Endothelial cell of umbilical vein (primary cell): ENCODE measurements at regions not wholly inside any gene's neighbourhood (a gene's known extent, or its start where the extent isn't known, plus 50 kb on each side); places are given as distances from the start of the nearest gene placed in this dataset.

Source experiments
- BruUV-seq: library from RNA; stranded (reverse); fragments of 400-500 nt; replicated peaks from 2 replicates; lab custom pipeline; 2021; lab: Mats Ljungman, UMichigan
- CTCF ChIA-PET: fragments of 300-600, 350-600 bp; sonication (Branson Sonifier 250); formaldehyde crosslinking; loops from one replicate; lab custom pipeline; 2021; ENCODE audit warnings: antibody characterized with exemption, inconsistent platforms; lab: Charles Lee
- POLR2A ChIA-PET: fragments of 300-600, 350-600 bp; sonication (Branson Sonifier 250); formaldehyde crosslinking; loops from one replicate; lab custom pipeline; 2021; ENCODE audit warnings: antibody characterized with exemption, inconsistent platforms; lab: Charles Lee
- DNase-seq: peaks from one replicate; pipeline ENCODE4 v3.0.0-alpha.2; 2011; ENCODE audit warnings: low read depth, low spot score
- FAIRE-seq: peaks from 2 replicates; lab custom pipeline; 2011; peaks lifted over from hg19 to GRCh38; lab: Jason Lieb, UNC
- H2AFZ ChIP-seq: 2 replicates; pipeline ENCODE4 v1.6.0; 2012; ENCODE audit warnings: low read depth, low read length, control low read depth, inconsistent platforms
- H3K27ac ChIP-seq: 2 replicates; pipeline ENCODE4 v1.5.1; 2011; ENCODE audit warnings: low read depth, mild to moderate bottlenecking, control low read depth, low read length, moderate library complexity; ENCODE audit not compliant: insufficient read depth
- H3K27me3 ChIP-seq, 2 experiments: 2 replicates each; pipeline versions ENCODE4 v1.6.0 to v1.6.1; 2011; ENCODE audit warnings: low read length in 2 of 2, mixed read lengths in 1 of 2; ENCODE audit not compliant: control insufficient read depth in 2 of 2, insufficient read depth in 2 of 2
- H3K36me3 ChIP-seq, 2 experiments: 2 replicates in 1 of 2; 3 replicates in 1 of 2; pipeline ENCODE4 v1.5.1; 2011; ENCODE audit warnings: low read length in 2 of 2, mild to moderate bottlenecking in 1 of 2, moderate library complexity in 1 of 2; ENCODE audit not compliant: control insufficient read depth in 2 of 2, insufficient read depth in 2 of 2; ENCODE audit errors: extremely low read depth in 1 of 2
- H3K4me1 ChIP-seq: 3 replicates; pipeline ENCODE4 v1.5.1; 2011; ENCODE audit warnings: mild to moderate bottlenecking, low read length; ENCODE audit not compliant: control insufficient read depth, insufficient read depth; ENCODE audit errors: extremely low read depth
- H3K4me2 ChIP-seq: 2 replicates; pipeline ENCODE4 v1.6.1; 2011; ENCODE audit warnings: low read length, control low read depth, mixed read lengths; ENCODE audit not compliant: insufficient read depth
- H3K4me3 ChIP-seq, 3 experiments: fragments of 200-600 bp in 1 of 3; sonication (generic), shearing (Covaris generic) in 1 of 3; replicated peaks in 1 of 3; 2 replicates each; pipeline ENCODE4 v1.5.1; 2011 to 2016; ENCODE audit warnings: control low read depth in 3 of 3, low read length in 3 of 3, mild to moderate bottlenecking in 2 of 3, inconsistent platforms in 1 of 3, low read depth in 1 of 3, moderate library complexity in 1 of 3; ENCODE audit not compliant: insufficient read depth in 1 of 3
- H3K79me2 ChIP-seq: 2 replicates; pipeline ENCODE4 v1.6.0; 2012; ENCODE audit warnings: low read length, inconsistent platforms; ENCODE audit not compliant: control insufficient read depth, insufficient read depth
- H3K9ac ChIP-seq: replicated peaks from 2 replicates; pipeline ENCODE3; 2011; ENCODE audit warnings: low read length, control low read depth; ENCODE audit not compliant: insufficient read depth; ENCODE audit errors: extremely low read depth
- H3K9me1 ChIP-seq: replicated peaks from 3 replicates; pipeline ENCODE4 v1.6.0; 2011; ENCODE audit warnings: mild to moderate bottlenecking, low read length; ENCODE audit not compliant: control insufficient read depth, insufficient read depth; ENCODE audit errors: extremely low read depth
- H3K9me3 ChIP-seq: replicated peaks from 2 replicates; pipeline ENCODE4 v1.5.1; 2012; ENCODE audit warnings: low read length, inconsistent platforms; ENCODE audit not compliant: control insufficient read depth, insufficient read depth
- H4K20me1 ChIP-seq: replicated peaks from 2 replicates; pipeline ENCODE3; 2011; ENCODE audit warnings: mild to moderate bottlenecking, low read length; ENCODE audit not compliant: control insufficient read depth, insufficient read depth; ENCODE audit errors: extremely low read depth
- EZH2 ChIP-seq: IDR thresholded peaks from 2 replicates; pipeline ENCODE4 v1.6.1; 2012; ENCODE audit warnings: borderline replicate concordance, low read depth, mild to moderate bottlenecking, moderate library complexity, low read length, inconsistent platforms; ENCODE audit not compliant: severe bottlenecking
- FOS ChIP-seq: IDR thresholded peaks from 2 replicates; pipeline ENCODE4 v1.6.1; 2011; ENCODE audit warnings: mild to moderate bottlenecking, low read length, moderate library complexity, borderline replicate concordance; ENCODE audit not compliant: insufficient read depth
- GATA2 ChIP-seq: IDR thresholded peaks from 2 replicates; pipeline ENCODE4 v1.7.0; 2011; ENCODE audit warnings: low read depth, mild to moderate bottlenecking, moderate library complexity, mixed read lengths, low read length; ENCODE audit not compliant: insufficient read length, insufficient read depth
- JUN ChIP-seq: IDR thresholded peaks from 2 replicates; pipeline ENCODE4 v1.6.1; 2011; ENCODE audit warnings: borderline replicate concordance, low read depth; ENCODE audit not compliant: insufficient read length, insufficient read depth
- MAX ChIP-seq: IDR thresholded peaks from 2 replicates; pipeline ENCODE4 v1.6.1; 2011; ENCODE audit not compliant: insufficient read depth, insufficient read length
- MYC ChIP-seq: IDR thresholded peaks from one replicate; pipeline ENCODE4 v1.6.1; 2011; ENCODE audit warnings: mild to moderate bottlenecking, low read depth, low read length
- POLR2A ChIP-seq: IDR thresholded peaks from 2 replicates; pipeline ENCODE4 v1.6.1; 2012; ENCODE audit warnings: low read depth, mild to moderate bottlenecking, control low read depth, low read length
- POLR2AphosphoS5 ChIP-seq: IDR thresholded peaks from 2 replicates; pipeline ENCODE4 v1.6.1; 2012; ENCODE audit warnings: low read depth, mild to moderate bottlenecking, control low read depth, low read length, moderate library complexity; ENCODE audit not compliant: insufficient read depth
- dilution Hi-C: fragments of 300-500 bp; cut with MboI; formaldehyde crosslinking; loops from one replicate; pipeline ENCODE4 v1.15.0; 2019; ENCODE audit warnings: low sequenced_read_pairs; ENCODE audit not compliant: extremely low pct_ligation_motif_present
- intact Hi-C: fragments of 100-400 bp; cut with micrococcal nuclease; formaldehyde crosslinking; loops from one replicate; pipeline ENCODE4 v1.10.0; 2022
- TF ChIP-seq, protein P1 (sequence below), 2 donors: IDR thresholded peaks; 1 replicate in 1 of 2; 2 replicates in 1 of 2; pipeline ENCODE4 v1.5.1; 2011; ENCODE audit warnings: low read length in 2 of 2, mild to moderate bottlenecking in 2 of 2, moderate library complexity in 2 of 2, control low read depth in 1 of 2, inconsistent platforms in 1 of 2, low read depth in 1 of 2; ENCODE audit not compliant: insufficient read depth in 1 of 2; ENCODE audit errors: extremely low read depth in 1 of 2

GRCh38 chr2:16245481-16246054 is 305.2 kb downstream of the MYCN start:
- Histone ChIP-seq H3K27me3 (no peaks in the 10 kb centered on the region), H3K9me3 (no peaks in the 10 kb centered on the region), H3K4me3 (no peak overlapping the region), H4K20me1 (no peaks in the 10 kb centered on the region), H3K9ac (no peak overlapping the region), H3K36me3 (no peaks in the 10 kb centered on the region), H3K79me2 (no peaks in the 10 kb centered on the region), H3K4me2 (no peak overlapping the region), H3K4me1 (no peaks in the 10 kb centered on the region), H3K27ac (no peak overlapping the region), H3K9me1 (no peaks in the 10 kb centered on the region), H2AFZ (no peak overlapping the region)
- dilution Hi-C loops (no loop called here), intact Hi-C loops (no loop called here)
- no TSS peak for BruUV-seq
- DNase-seq (no peak), FAIRE-seq (no peak)
- ChIA-PET CTCF (no interaction called here), POLR2A (no interaction called here)
- TF ChIP-seq, protein P1, sequence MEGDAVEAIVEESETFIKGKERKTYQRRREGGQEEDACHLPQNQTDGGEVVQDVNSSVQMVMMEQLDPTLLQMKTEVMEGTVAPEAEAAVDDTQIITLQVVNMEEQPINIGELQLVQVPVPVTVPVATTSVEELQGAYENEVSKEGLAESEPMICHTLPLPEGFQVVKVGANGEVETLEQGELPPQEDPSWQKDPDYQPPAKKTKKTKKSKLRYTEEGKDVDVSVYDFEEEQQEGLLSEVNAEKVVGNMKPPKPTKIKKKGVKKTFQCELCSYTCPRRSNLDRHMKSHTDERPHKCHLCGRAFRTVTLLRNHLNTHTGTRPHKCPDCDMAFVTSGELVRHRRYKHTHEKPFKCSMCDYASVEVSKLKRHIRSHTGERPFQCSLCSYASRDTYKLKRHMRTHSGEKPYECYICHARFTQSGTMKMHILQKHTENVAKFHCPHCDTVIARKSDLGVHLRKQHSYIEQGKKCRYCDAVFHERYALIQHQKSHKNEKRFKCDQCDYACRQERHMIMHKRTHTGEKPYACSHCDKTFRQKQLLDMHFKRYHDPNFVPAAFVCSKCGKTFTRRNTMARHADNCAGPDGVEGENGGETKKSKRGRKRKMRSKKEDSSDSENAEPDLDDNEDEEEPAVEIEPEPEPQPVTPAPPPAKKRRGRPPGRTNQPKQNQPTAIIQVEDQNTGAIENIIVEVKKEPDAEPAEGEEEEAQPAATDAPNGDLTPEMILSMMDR (IDR thresholded peaks at IDR 0.05; ENCODE audit: extremely low read depth in 1 of 2, insufficient read depth in 1 of 2, low read depth in 1 of 2, low read length in 2 of 2), result no peak
- no peak for TF ChIP-seq MYC
- no peak for TF ChIP-seq MAX
- TF ChIP-seq POLR2A, result no peak
- TF ChIP-seq JUN, result no peak
- TF ChIP-seq EZH2, result no peak
- no peak for TF ChIP-seq GATA2
- no peak for TF ChIP-seq FOS
- TF ChIP-seq POLR2AphosphoS5, result no peak
